ENCODE measurements at regions not wholly inside any gene's neighbourhood (a gene's known extent, or its start where the extent isn't known, plus 50 kb on each side); places are given as distances from the start of the nearest gene placed in this dataset.

DNA sequence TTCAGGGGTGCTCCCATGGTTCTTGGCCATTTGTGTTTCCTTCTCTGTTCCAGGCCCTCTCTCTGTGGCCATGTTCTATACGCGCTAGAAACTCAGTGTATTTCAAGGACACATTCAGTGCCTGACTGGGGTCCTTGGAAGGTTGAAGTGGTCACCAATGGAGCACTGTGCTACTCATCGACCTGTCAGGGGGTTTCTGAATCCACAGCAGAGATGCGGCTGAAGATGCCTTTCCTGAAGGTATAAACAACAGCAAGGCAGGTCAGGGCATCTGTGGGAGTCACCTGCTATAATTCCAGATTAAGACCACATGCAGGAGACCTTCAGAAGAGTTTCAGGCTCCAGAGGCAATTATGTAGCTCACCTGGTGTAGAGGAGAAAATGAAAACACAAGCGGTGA, 86.8 kb upstream of the MGMT start:
- no peak overlapping the region for H2AFZ ChIP-seq (ENCODE audit: low read depth)
- H4K20me1 ChIP-seq (ENCODE audit: insufficient read depth) = no peaks in the 10 kb centered on the region
- ChIA-PET POLR2A (no interaction called here), CTCF (no interaction called here)
- H3K79me2 ChIP-seq (ENCODE audit: insufficient read depth) = no peaks in the 10 kb centered on the region
- no peaks in the 10 kb centered on the region for H3K27me3 ChIP-seq (ENCODE audit: insufficient read depth)
- H3K4me1 ChIP-seq (ENCODE audit: control insufficient read depth in 1 of 2, insufficient read depth in 2 of 2, low read depth in 1 of 2, low read length in 1 of 2) = no peaks in the 10 kb centered on the region
- H3K4me2 ChIP-seq = no peak overlapping the region
- H3F3A ChIP-seq (replicated peaks; ENCODE audit: insufficient read depth) = no peaks in the 10 kb centered on the region
- DNase-seq = no peak
- TF ChIP-seq NFIC (IDR thresholded peaks at IDR 0.05; ENCODE audit: borderline replicate concordance) (no peak), EP300 (IDR thresholded peaks at IDR 0.05; ENCODE audit: borderline replicate concordance in 1 of 2, low read depth in 1 of 2, low read length in 1 of 2) (no peak), FOSL2 (IDR thresholded peaks at IDR 0.05; ENCODE audit: borderline replicate concordance, low read depth) (no peak), POLR2AphosphoS5 (IDR thresholded peaks at IDR 0.05; ENCODE audit: low read depth, low read length) (no peak), MEF2A (IDR thresholded peaks at IDR 0.05; ENCODE audit: borderline replicate concordance, low read depth) (no peak), GATA2 (CRISPR knock-in tag; IDR thresholded peaks at IDR 0.05) (no peak)
- WGBS (ENCODE audit: low lambda C conversion rate) = 68% methylated on average over 5 of the region's 5 CpGs
- H3K9me2 ChIP-seq = no peaks in the 10 kb centered on the region
- H3K36me3 ChIP-seq (replicated peaks in 1 of 2; ENCODE audit: control insufficient read depth in 1 of 2, insufficient read depth in 2 of 2, low read length in 1 of 2) = no peaks in the 10 kb centered on the region
- no peak overlapping the region for H3K4me3 ChIP-seq (ENCODE audit: low read depth in 2 of 2, low read length in 1 of 2)
- no peak overlapping the region for H3K27ac ChIP-seq (ENCODE audit: low read depth in 2 of 2, low read length in 1 of 2)
- H3K9me3 ChIP-seq = no peaks in the 10 kb centered on the region
- H3K9ac ChIP-seq = no peak overlapping the region

DNA sequence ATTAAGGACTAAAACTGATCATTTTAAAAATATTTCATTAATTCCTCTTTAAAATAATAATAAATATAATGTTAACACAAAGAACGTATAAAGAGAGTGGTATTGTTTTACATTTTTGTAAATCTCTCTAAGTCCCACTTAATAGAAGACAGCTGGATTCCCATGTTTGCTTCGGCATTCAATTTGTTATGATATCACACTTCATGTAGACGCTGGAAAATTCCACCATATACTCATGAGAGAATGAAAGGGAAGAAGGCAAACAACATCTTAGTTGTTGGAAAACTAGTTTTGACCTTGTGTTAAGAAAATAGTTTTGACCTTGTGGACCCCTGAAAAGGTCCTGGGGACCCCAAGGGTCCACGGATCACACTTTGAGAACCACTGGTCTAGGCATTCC, 85.3 kb upstream of the MGMT start:
- H3K27ac ChIP-seq (ENCODE audit: low read depth in 2 of 2, low read length in 1 of 2) = no peak overlapping the region
- no peak overlapping the region for H2AFZ ChIP-seq (ENCODE audit: low read depth)
- no peaks in the 10 kb centered on the region for H3K4me1 ChIP-seq (ENCODE audit: control insufficient read depth in 1 of 2, insufficient read depth in 2 of 2, low read depth in 1 of 2, low read length in 1 of 2)
- CTCF ChIA-PET = no interaction called here
- no peaks in the 10 kb centered on the region for H3K36me3 ChIP-seq (replicated peaks in 1 of 2; ENCODE audit: control insufficient read depth in 1 of 2, insufficient read depth in 2 of 2, low read length in 1 of 2)
- no peak overlapping the region for H3K4me3 ChIP-seq (ENCODE audit: low read depth in 2 of 2, low read length in 1 of 2)
- no peak for TF ChIP-seq TAF1 (IDR thresholded peaks at IDR 0.05; ENCODE audit: borderline replicate concordance, low read depth, low read length)
- TF ChIP-seq RAD21 (IDR thresholded peaks at IDR 0.05; ENCODE audit: low read length) = no peak
- TF ChIP-seq NRF1 (IDR thresholded peaks at IDR 0.05; ENCODE audit: low read depth, low read length) = no peak
- no peak for TF ChIP-seq SIN3A (IDR thresholded peaks at IDR 0.05; ENCODE audit: borderline replicate concordance, low read depth, low read length)
- TF ChIP-seq, protein P1, sequence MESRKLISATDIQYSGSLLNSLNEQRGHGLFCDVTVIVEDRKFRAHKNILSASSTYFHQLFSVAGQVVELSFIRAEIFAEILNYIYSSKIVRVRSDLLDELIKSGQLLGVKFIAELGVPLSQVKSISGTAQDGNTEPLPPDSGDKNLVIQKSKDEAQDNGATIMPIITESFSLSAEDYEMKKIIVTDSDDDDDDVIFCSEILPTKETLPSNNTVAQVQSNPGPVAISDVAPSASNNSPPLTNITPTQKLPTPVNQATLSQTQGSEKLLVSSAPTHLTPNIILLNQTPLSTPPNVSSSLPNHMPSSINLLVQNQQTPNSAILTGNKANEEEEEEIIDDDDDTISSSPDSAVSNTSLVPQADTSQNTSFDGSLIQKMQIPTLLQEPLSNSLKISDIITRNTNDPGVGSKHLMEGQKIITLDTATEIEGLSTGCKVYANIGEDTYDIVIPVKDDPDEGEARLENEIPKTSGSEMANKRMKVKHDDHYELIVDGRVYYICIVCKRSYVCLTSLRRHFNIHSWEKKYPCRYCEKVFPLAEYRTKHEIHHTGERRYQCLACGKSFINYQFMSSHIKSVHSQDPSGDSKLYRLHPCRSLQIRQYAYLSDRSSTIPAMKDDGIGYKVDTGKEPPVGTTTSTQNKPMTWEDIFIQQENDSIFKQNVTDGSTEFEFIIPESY (IDR thresholded peaks at IDR 0.05; ENCODE audit: borderline replicate concordance, low read depth) = no peak
- TF ChIP-seq MXI1 (IDR thresholded peaks at IDR 0.05; ENCODE audit: low read depth, low read length) = no peak
- TF ChIP-seq, protein P2, sequence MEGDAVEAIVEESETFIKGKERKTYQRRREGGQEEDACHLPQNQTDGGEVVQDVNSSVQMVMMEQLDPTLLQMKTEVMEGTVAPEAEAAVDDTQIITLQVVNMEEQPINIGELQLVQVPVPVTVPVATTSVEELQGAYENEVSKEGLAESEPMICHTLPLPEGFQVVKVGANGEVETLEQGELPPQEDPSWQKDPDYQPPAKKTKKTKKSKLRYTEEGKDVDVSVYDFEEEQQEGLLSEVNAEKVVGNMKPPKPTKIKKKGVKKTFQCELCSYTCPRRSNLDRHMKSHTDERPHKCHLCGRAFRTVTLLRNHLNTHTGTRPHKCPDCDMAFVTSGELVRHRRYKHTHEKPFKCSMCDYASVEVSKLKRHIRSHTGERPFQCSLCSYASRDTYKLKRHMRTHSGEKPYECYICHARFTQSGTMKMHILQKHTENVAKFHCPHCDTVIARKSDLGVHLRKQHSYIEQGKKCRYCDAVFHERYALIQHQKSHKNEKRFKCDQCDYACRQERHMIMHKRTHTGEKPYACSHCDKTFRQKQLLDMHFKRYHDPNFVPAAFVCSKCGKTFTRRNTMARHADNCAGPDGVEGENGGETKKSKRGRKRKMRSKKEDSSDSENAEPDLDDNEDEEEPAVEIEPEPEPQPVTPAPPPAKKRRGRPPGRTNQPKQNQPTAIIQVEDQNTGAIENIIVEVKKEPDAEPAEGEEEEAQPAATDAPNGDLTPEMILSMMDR (IDR thresholded peaks at IDR 0.05) = no peak
- POLR2A ChIA-PET = no interaction called here
- no peaks in the 10 kb centered on the region for H3K27me3 ChIP-seq (ENCODE audit: insufficient read depth)
- H3K9me2 ChIP-seq = no peaks in the 10 kb centered on the region
- no peaks in the 10 kb centered on the region for H3K79me2 ChIP-seq (ENCODE audit: insufficient read depth)
- H3K4me2 ChIP-seq = no peak overlapping the region
- H3F3A ChIP-seq (replicated peaks; ENCODE audit: insufficient read depth) = no peaks in the 10 kb centered on the region
- no peaks in the 10 kb centered on the region for H3K9me3 ChIP-seq
- DNase-seq = no peak
- H4K20me1 ChIP-seq (ENCODE audit: insufficient read depth) = no peaks in the 10 kb centered on the region
- no peak overlapping the region for H3K9ac ChIP-seq
- 21% methylated on average over 4 of the region's 4 CpGs for WGBS (ENCODE audit: low lambda C conversion rate)
